LNCAP (cell line): ENCODE measurements at regions not wholly inside any gene's neighbourhood (a gene's known extent, or its start where the extent isn't known, plus 50 kb on each side); places are given as distances from the start of the nearest gene placed in this dataset.

Experiments used
- CTCF ChIP-seq: fragments of 450-650 bp; IDR thresholded peaks from 2 replicates; pipeline ENCODE4 v1.5.1; 2017; ENCODE audit warnings: mild to moderate bottlenecking

DNA sequence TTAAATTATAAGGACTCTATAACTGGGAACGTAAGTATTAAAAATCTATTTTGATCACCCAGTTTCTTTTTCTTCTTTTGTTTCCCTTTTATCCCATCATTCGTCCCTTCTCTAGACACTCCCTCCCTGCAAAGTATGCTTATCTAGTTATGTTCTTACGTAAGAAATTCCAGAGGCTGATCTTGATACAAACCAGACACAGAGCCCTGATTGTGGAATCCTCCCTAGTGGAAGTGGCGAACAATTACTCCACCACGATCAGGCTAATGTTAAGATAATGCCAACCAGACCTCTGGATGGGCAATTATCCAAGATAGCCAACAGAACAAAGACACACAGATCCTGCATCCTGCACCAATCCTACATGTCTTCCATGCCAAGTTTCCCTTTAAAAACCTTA lies 1557.4 kb downstream of the PLA2G4A start:
- TF ChIP-seq CTCF: no peak

GRCh38 chr1:188386666-188387065 lies 1557.9 kb downstream of the PLA2G4A start:
- no peak for TF ChIP-seq CTCF

DNA sequence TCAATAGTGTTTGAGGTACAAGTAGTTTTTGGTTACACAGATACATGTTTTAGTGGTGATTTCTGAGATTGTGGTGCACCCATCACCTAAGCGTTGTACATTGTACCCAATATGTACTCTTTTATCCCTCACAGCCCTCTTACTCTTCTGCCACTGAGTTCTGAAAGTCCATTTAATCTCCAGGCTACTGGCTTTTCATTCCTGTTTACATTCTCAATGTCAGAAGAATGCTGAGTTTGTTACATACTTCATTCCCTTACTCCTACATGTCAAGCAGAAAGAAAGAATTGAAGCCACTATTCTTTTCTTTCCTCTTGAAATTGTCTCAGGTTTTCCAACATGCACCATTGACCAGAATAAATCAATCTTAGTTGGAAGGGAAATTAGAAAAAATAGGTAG lies 1565.9 kb downstream of the PLA2G4A start:
- no peak for TF ChIP-seq CTCF

GRCh38 chr1:188397521-188397920 lies 1568.8 kb downstream of the PLA2G4A start:
- no peak for TF ChIP-seq CTCF

DNA sequence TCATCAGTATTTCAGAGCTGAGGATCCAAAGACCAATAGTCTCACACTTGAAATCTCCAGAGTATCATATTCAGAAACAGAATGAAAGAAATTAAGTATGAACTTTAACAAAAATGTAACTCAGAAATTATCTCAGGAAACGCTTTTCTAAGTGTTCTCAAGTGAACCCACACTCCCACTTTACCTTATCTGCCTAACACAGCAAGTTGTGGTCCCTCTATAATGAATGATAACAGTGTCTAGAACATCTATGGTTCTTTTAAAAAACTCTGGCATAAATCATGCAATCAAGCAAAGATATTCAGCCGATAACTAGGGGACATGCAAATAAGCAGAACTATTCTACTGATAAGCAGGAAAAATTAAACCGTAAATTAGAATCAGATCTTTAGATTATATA lies 1574.2 kb downstream of the PLA2G4A start:
- no peak for TF ChIP-seq CTCF

DNA sequence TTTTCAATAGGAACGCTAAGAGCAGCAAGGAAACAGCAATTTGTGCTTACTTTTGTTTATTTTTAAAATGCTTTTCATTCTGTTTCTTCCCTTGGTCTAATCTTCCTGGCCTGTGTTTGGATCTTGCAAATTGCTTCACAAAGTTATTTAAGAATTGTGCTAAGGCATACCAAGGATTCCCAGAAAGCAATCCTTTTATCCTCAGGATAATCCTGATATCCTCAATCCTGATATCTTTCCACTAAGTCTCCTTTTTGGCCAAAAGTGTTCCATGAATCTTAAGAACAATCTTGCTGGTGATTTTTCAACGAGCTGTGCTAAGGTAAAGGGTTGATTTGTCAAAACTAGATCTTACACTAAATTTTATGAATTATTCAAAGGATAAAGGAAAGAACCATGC lies 1577.9 kb downstream of the PLA2G4A start:
- TF ChIP-seq CTCF: no peak

DNA sequence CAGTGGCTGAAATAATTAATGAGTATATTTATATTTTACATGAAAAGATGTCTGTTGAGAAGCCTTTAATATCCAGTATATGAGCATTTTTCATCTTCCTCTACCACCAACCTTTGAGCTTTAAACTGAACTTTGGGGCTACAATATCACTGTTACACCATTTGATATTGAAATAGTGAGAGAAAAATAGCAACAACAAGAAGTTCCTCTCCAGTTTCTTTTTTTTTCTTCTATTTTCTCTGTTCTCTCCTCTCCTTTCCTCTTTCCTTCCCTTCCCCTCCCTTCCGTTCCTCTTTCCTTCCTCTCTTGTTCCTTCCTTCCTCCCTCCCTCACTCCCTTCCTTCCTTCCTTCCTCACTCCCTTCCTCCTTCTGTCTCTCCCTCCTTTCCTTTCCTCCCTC lies 1591.4 kb downstream of the PLA2G4A start:
- TF ChIP-seq CTCF: no peak

DNA sequence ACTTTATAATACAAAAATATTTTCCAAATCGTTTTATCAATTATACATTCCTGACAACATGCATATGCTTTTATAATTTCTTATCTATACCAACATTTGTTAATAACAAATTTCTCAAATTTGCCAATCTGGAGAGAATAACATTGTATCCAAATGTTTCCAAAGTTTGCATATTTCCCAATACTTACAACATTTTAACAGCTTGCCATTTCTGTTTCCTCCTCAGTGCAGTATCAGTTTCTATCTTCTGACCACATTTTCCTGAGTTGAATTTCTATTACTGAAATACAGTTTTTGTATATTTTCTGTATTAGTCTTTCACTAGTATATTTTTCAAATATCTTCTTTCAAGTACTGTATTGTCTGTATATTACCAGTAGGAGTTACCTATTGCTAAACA lies 1594.3 kb downstream of the PLA2G4A start:
- no peak for TF ChIP-seq CTCF
